IMR-90 (cell line): ENCODE measurements at regions not wholly inside any gene's neighbourhood (a gene's known extent, or its start where the extent isn't known, plus 50 kb on each side); places are given as distances from the start of the nearest gene placed in this dataset.

Source experiments
- CTCF ChIP-seq: conservative IDR thresholded peaks from 2 replicates; pipeline ENCODE4 v1.5.1; 2012; ENCODE audit warnings: mild to moderate bottlenecking, low read depth, low read length, improper control_type of control experiment
- FOS ChIP-seq: fragments of 150-350 bp; IDR thresholded peaks from 2 replicates; pipeline ENCODE4 v1.6.1; 2016; ENCODE audit warnings: low read depth, low read length
- NFE2L2 ChIP-seq: fragments of 150-350 bp; IDR thresholded peaks from 2 replicates; pipeline ENCODE4 v1.6.1; 2016; ENCODE audit warnings: low read depth, mild to moderate bottlenecking, low read length
- POLR2A ChIP-seq: IDR thresholded peaks from 2 replicates; pipeline ENCODE4 v1.6.1; 2012; ENCODE audit warnings: mild to moderate bottlenecking, low read depth, low read length
- RAD21 ChIP-seq: IDR thresholded peaks from 2 replicates; pipeline ENCODE4 v1.6.1; 2012; ENCODE audit warnings: low read length, improper control_type of control experiment
- RFX5 ChIP-seq: IDR thresholded peaks from 2 replicates; pipeline ENCODE4 v1.8.0; 2012; ENCODE audit warnings: low read depth, mild to moderate bottlenecking, low read length, moderate library complexity

GRCh38 chr4:184922301-184922700, 96.0 kb upstream of the HELT start:
- TF ChIP-seq RAD21 (no peak), CTCF (no peak), POLR2A (no peak), NFE2L2 (no peak), RFX5 (no peak), FOS (no peak)
